Gastrocnemius medialis (tissue), 4 donors: ENCODE measurements at regions not wholly inside any gene's neighbourhood (a gene's known extent, or its start where the extent isn't known, plus 50 kb on each side); places are given as distances from the start of the nearest gene placed in this dataset.

Source experiments
- CTCF ChIP-seq, 5 experiments: fragments of 450-650 bp in 3 of 5; fragments of 200-600 bp in 2 of 5; sonication (generic) in 2 of 5; IDR thresholded peaks in 4 of 5; conservative IDR thresholded peaks in 1 of 5; 1 replicate in 4 of 5; 2 replicates in 1 of 5; pipeline ENCODE4 v1.5.1; 2016 to 2019; ENCODE audit warnings: antibody characterized with exemption in 5 of 5, mild to moderate bottlenecking in 3 of 5, moderate library complexity in 3 of 5
- POLR2A ChIP-seq, 2 donors: fragments of 450-650 bp; IDR thresholded peaks; one replicate each; pipeline ENCODE4 v1.6.1; 2017; ENCODE audit warnings: antibody characterized with exemption in 2 of 2, mild to moderate bottlenecking in 2 of 2, moderate library complexity in 2 of 2

- TF ChIP-seq CTCF (IDR thresholded peaks at IDR 0.05 in 4 of 5, conservative IDR thresholded peaks at IDR 0.05 in 1 of 5) (no peak), POLR2A (IDR thresholded peaks at IDR 0.05) (no peak)
These were observed 471.1 kb upstream of the MPDZ start for GRCh38 chr9:13750639-13751038.
